MCF 10A (cell line): ENCODE measurements at regions not wholly inside any gene's neighbourhood (a gene's known extent, or its start where the extent isn't known, plus 50 kb on each side); places are given as distances from the start of the nearest gene placed in this dataset.

ENCODE experiments used
- BruUV-seq: library from RNA; stranded (reverse); fragments of 400-500 nt; replicated peaks from 2 replicates; lab custom pipeline; 2021; lab: Mats Ljungman, UMichigan
- CTCF ChIA-PET: fragments of 300-600 bp; sonication (Branson Sonifier 250); formaldehyde crosslinking; extraction: SDS; loops from one replicate; lab custom pipeline; 2021; ENCODE audit warnings: antibody characterized with exemption, inconsistent platforms; lab: Yijun Ruan, JAX
- POLR2A ChIA-PET: fragments of 300-600, 350-650 bp; sonication (Branson Sonifier 250); formaldehyde crosslinking; extraction: SDS; loops from one replicate; lab custom pipeline; 2020; ENCODE audit warnings: antibody characterized with exemption, inconsistent platforms; lab: Yijun Ruan, JAX
- DNase-seq: peaks from one replicate; pipeline ENCODE4 v3.0.0-alpha.2; 2018; ENCODE audit not compliant: unreplicated experiment
- H3K27ac Mint-ChIP-seq: one replicate; pipeline ENCODE4 v1.8.0; 2022; ENCODE audit warnings: mild to moderate bottlenecking, low read depth, mixed read lengths; ENCODE audit not compliant: unreplicated experiment
- H3K27me3 Mint-ChIP-seq: one replicate; pipeline ENCODE4 v1.8.0; 2022; ENCODE audit warnings: mixed read lengths; ENCODE audit not compliant: insufficient read depth, unreplicated experiment
- H3K36me3 Mint-ChIP-seq: one replicate; pipeline ENCODE4 v1.8.0; 2022; ENCODE audit warnings: mild to moderate bottlenecking, moderate library complexity, mixed read lengths; ENCODE audit not compliant: insufficient read depth, unreplicated experiment
- H3K4me1 Mint-ChIP-seq: one replicate; pipeline ENCODE4 v1.8.0; 2022; ENCODE audit warnings: mixed read lengths; ENCODE audit not compliant: insufficient read depth, unreplicated experiment
- H3K4me3 Mint-ChIP-seq: one replicate; pipeline ENCODE4 v1.8.0; 2022; ENCODE audit warnings: mild to moderate bottlenecking, moderate library complexity, mixed read lengths; ENCODE audit not compliant: unreplicated experiment
- H3K9me3 Mint-ChIP-seq: one replicate; pipeline ENCODE4 v1.8.0; 2022; ENCODE audit warnings: mixed read lengths; ENCODE audit not compliant: unreplicated experiment
- intact Hi-C: fragments of 100-400 bp; cut with micrococcal nuclease; formaldehyde crosslinking; loops from 2 replicates; pipeline ENCODE4 v1.14.1; 2022
- TF ChIP-seq, protein P1 (sequence below): fragments of 200-600 bp; IDR thresholded peaks from one replicate; pipeline ENCODE4 v1.8.0; 2022; ENCODE audit warnings: antibody characterized with exemption, mild to moderate bottlenecking; ENCODE audit not compliant: unreplicated experiment

- Mint-ChIP-seq H3K9me3 (no peaks in the 10 kb centered on the region), H3K36me3 (no peaks in the 10 kb centered on the region), H3K4me3 (no peak overlapping the region), H3K27me3 (no peaks in the 10 kb centered on the region), H3K27ac (no peak overlapping the region), H3K4me1 (peaks cover 5% of the 10 kb centered on the region)
- no peak for DNase-seq
- BruUV-seq: no TSS peak
- ChIA-PET CTCF (interaction anchor here (0.6 to 1.3 kb wide), 3 partner anchors 26 to 137 kb away, joined by 3 to 5 read pairs (median 5); no protein-coding TSS in a partner anchor), POLR2A (interaction anchor here (1.2 kb wide), 1 partner anchor 8 kb away, joined by 4 read pairs; no protein-coding TSS in a partner anchor)
- TF ChIP-seq, protein P1, sequence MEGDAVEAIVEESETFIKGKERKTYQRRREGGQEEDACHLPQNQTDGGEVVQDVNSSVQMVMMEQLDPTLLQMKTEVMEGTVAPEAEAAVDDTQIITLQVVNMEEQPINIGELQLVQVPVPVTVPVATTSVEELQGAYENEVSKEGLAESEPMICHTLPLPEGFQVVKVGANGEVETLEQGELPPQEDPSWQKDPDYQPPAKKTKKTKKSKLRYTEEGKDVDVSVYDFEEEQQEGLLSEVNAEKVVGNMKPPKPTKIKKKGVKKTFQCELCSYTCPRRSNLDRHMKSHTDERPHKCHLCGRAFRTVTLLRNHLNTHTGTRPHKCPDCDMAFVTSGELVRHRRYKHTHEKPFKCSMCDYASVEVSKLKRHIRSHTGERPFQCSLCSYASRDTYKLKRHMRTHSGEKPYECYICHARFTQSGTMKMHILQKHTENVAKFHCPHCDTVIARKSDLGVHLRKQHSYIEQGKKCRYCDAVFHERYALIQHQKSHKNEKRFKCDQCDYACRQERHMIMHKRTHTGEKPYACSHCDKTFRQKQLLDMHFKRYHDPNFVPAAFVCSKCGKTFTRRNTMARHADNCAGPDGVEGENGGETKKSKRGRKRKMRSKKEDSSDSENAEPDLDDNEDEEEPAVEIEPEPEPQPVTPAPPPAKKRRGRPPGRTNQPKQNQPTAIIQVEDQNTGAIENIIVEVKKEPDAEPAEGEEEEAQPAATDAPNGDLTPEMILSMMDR: no peak
- intact Hi-C loops: no loop called here
Observed at GRCh38 chr3:17811646-17812045, 69.2 kb upstream of the TBC1D5 start.

GRCh38 chr3:17810759-17811158 is 68.3 kb upstream of the TBC1D5 start:
- BruUV-seq: no TSS peak
- Mint-ChIP-seq H3K9me3 (no peaks in the 10 kb centered on the region), H3K4me1 (peaks cover 5% of the 10 kb centered on the region), H3K27me3 (no peaks in the 10 kb centered on the region), H3K36me3 (no peaks in the 10 kb centered on the region), H3K4me3 (no peak overlapping the region), H3K27ac (no peak overlapping the region)
- no peak for DNase-seq
- intact Hi-C loops: no loop called here
- TF ChIP-seq, protein P1: no peak
- POLR2A ChIA-PET: interaction anchor here (1.2 kb wide), 1 partner anchor 9 kb away, joined by 4 read pairs; no protein-coding TSS in a partner anchor
- CTCF ChIA-PET: interaction anchor here (0.8 kb wide), 1 partner anchor 136 kb away, joined by 5 read pairs; no protein-coding TSS in a partner anchor

DNA sequence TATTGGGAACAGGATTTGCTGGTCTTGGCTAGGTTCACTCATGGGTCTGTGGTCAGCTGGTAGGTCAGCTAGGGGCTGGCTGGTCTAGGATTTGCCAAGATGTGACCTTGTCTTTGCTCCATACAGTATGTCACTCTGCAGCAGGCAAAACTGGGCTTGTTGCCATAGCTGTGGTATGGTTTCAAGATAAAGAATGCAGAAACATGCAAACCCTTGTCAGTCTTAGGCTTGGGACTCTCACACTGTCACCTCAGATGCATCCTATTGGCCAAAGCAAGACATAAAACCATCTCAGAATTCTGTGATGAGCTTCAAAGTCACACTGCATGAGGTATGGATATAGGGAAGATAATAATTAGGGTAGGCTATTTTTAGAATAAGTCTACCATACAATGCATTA is 66.6 kb upstream of the TBC1D5 start:
- ChIA-PET CTCF (interaction anchor here (0.5 kb wide), 1 partner anchor 10 kb away, joined by 4 read pairs; no protein-coding TSS in a partner anchor), POLR2A (no interaction called here)
- no peaks in the 10 kb centered on the region for H3K9me3 Mint-ChIP-seq
- H3K27me3 Mint-ChIP-seq: no peaks in the 10 kb centered on the region
- H3K4me3 Mint-ChIP-seq: no peak overlapping the region
- intact Hi-C loops: no loop called here
- no peaks in the 10 kb centered on the region for H3K36me3 Mint-ChIP-seq
- DNase-seq: no peak
- no TSS peak for BruUV-seq
- TF ChIP-seq, protein P1: no peak
- H3K27ac Mint-ChIP-seq: no peak overlapping the region
- H3K4me1 Mint-ChIP-seq: peaks cover 5% of the 10 kb centered on the region

DNA sequence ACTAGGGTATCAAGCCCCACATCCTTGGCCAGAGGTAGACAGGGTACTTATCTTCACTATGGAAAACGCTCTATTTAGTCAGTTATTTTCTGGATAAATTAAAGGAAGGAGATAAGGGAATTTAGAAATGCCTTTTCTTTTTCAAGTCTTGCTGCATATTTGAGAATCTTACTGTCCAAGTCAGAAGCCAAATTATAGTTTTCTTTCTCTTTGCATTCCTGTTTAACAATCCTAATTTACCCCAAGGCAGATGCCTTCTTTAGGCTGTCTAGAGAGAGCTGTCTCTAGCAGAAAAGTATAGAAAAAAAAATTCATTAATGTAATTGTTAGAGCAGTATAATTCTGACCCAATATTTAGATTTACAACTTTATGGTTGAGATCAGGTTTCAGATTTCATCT is 64.4 kb upstream of the TBC1D5 start:
- TF ChIP-seq, protein P1: no peak
- CTCF ChIA-PET: no interaction called here

More for the DNA sequence above, 64.4 kb upstream of the TBC1D5 start:
- DNase-seq: no peak
- peaks cover 5% of the 10 kb centered on the region for H3K4me1 Mint-ChIP-seq
- H3K27me3 Mint-ChIP-seq: no peaks in the 10 kb centered on the region
- H3K4me3 Mint-ChIP-seq: no peak overlapping the region
- POLR2A ChIA-PET: interaction anchor here (0.7 kb wide), 1 partner anchor 20 kb away, joined by 3 read pairs; no protein-coding TSS in a partner anchor
- H3K36me3 Mint-ChIP-seq: no peaks in the 10 kb centered on the region
- H3K9me3 Mint-ChIP-seq: no peaks in the 10 kb centered on the region
- H3K27ac Mint-ChIP-seq: no peak overlapping the region
- intact Hi-C loops: no loop called here
- BruUV-seq: no TSS peak
